ENCODE measurements at regions not wholly inside any gene's neighbourhood (a gene's known extent, or its start where the extent isn't known, plus 50 kb on each side); places are given as distances from the start of the nearest gene placed in this dataset.

- H3K27me3 ChIP-seq (ENCODE audit: control insufficient read depth, insufficient read depth, low read length) = no peaks in the 10 kb centered on the region
- H3K36me3 ChIP-seq (ENCODE audit: control insufficient read depth, insufficient read depth, low read length) = no peaks in the 10 kb centered on the region
- no peak overlapping the region for H3K27ac ChIP-seq (ENCODE audit: low read length)
- no TSS peak for BruUV-seq (replicated peaks)
- no peaks in the 10 kb centered on the region for H3K9me3 ChIP-seq (ENCODE audit: control insufficient read depth, insufficient read depth, low read depth, low read length)
- in situ Hi-C loops (cut with HindIII; ENCODE audit: low pct_unique_long_range_greater_than_20kb, low sequenced_read_pairs) (no loop called here), intact Hi-C loops (cut with micrococcal nuclease; ENCODE audit: unreplicated experiment) (no loop called here)
- ATAC-seq = no peak
- ChIA-PET POLR2A (no interaction called here), CTCF (no interaction called here)
- no peak overlapping the region for H3K4me3 ChIP-seq (ENCODE audit: low read depth in 2 of 2, low read length in 2 of 2)
- no peak for DNase-seq (ENCODE audit: low read depth, low spot score)
- no peaks in the 10 kb centered on the region for H3K4me1 ChIP-seq (ENCODE audit: control insufficient read depth, insufficient read depth, low read length)
- TF ChIP-seq SIN3A (IDR thresholded peaks at IDR 0.05; ENCODE audit: borderline replicate concordance, insufficient read depth, low read depth, low read length) (no peak), POLR2AphosphoS5 (IDR thresholded peaks at IDR 0.05; ENCODE audit: low read depth, low read length) (no peak), TCF7L2 (IDR thresholded peaks at IDR 0.05; ENCODE audit: low read depth, low read length) (no peak), REST (IDR thresholded peaks at IDR 0.05; ENCODE audit: insufficient read depth in 1 of 2, low read depth in 2 of 2, low read length in 1 of 2) (no peak), CTCF (IDR thresholded peaks at IDR 0.05) (no peak)
These were observed 98.2 kb upstream of the DTNBP1 start for GRCh38 chr6:15761045-15761502.

GRCh38 chr6:15758631-15759215 lies 95.9 kb upstream of the DTNBP1 start:
- in situ Hi-C loops (cut with HindIII; ENCODE audit: low pct_unique_long_range_greater_than_20kb, low sequenced_read_pairs) = no loop called here
- no peaks in the 10 kb centered on the region for H3K9me3 ChIP-seq (ENCODE audit: control insufficient read depth, insufficient read depth, low read depth, low read length)
- no peak overlapping the region for H3K4me3 ChIP-seq (ENCODE audit: low read depth in 2 of 2, low read length in 2 of 2)
- H3K27me3 ChIP-seq (ENCODE audit: control insufficient read depth, insufficient read depth, low read length) = no peaks in the 10 kb centered on the region
- H3K36me3 ChIP-seq (ENCODE audit: control insufficient read depth, insufficient read depth, low read length) = no peaks in the 10 kb centered on the region
- ChIA-PET CTCF (interaction anchor here (0.5 kb wide), 1 partner anchor 370 kb away, joined by 5 read pairs; no protein-coding TSS in a partner anchor), POLR2A (interaction anchor here (0.7 kb wide), 1 partner anchor 429 kb away, joined by 9 read pairs; no protein-coding TSS in a partner anchor)
- H3K4me1 ChIP-seq (ENCODE audit: control insufficient read depth, insufficient read depth, low read length) = no peaks in the 10 kb centered on the region
- no peak overlapping the region for H3K27ac ChIP-seq (ENCODE audit: low read length)
- no peak for TF ChIP-seq REST (IDR thresholded peaks at IDR 0.05; ENCODE audit: insufficient read depth in 1 of 2, low read depth in 2 of 2, low read length in 1 of 2)
- TF ChIP-seq TCF7L2 (IDR thresholded peaks at IDR 0.05; ENCODE audit: low read depth, low read length) = no peak
- TF ChIP-seq SIN3A (IDR thresholded peaks at IDR 0.05; ENCODE audit: borderline replicate concordance, insufficient read depth, low read depth, low read length) = no peak
- TF ChIP-seq CTCF (IDR thresholded peaks at IDR 0.05) = no peak
- no peak for TF ChIP-seq POLR2AphosphoS5 (IDR thresholded peaks at IDR 0.05; ENCODE audit: low read depth, low read length)
- DNase-seq (ENCODE audit: low read depth, low spot score) = no peak
- no TSS peak for BruUV-seq (replicated peaks)
- no peak for ATAC-seq
- intact Hi-C loops (cut with micrococcal nuclease; ENCODE audit: unreplicated experiment) = no loop called here

Data from Panc1 (cell line).